NCI-H345 treated with DMSO at 0.1 percent for 48 hours (cell line): ENCODE measurements at regions not wholly inside any gene's neighbourhood (a gene's known extent, or its start where the extent isn't known, plus 50 kb on each side); places are given as distances from the start of the nearest gene placed in this dataset.
"Not testable (repeated sequence)": the region's sequence is repeated elsewhere in the genome, so short reads cannot be mapped to it uniquely, and the experiment has no call there.

Experiments used
- DNase-seq: peaks from one replicate; lab custom pipeline; 2025; ENCODE audit not compliant: unreplicated experiment; lab: John Stamatoyannopoulos, UW

- no peak for DNase-seq
Observed at GRCh38 chr11:122604621-122605020, 50.9 kb upstream of the UBASH3B start.

DNA sequence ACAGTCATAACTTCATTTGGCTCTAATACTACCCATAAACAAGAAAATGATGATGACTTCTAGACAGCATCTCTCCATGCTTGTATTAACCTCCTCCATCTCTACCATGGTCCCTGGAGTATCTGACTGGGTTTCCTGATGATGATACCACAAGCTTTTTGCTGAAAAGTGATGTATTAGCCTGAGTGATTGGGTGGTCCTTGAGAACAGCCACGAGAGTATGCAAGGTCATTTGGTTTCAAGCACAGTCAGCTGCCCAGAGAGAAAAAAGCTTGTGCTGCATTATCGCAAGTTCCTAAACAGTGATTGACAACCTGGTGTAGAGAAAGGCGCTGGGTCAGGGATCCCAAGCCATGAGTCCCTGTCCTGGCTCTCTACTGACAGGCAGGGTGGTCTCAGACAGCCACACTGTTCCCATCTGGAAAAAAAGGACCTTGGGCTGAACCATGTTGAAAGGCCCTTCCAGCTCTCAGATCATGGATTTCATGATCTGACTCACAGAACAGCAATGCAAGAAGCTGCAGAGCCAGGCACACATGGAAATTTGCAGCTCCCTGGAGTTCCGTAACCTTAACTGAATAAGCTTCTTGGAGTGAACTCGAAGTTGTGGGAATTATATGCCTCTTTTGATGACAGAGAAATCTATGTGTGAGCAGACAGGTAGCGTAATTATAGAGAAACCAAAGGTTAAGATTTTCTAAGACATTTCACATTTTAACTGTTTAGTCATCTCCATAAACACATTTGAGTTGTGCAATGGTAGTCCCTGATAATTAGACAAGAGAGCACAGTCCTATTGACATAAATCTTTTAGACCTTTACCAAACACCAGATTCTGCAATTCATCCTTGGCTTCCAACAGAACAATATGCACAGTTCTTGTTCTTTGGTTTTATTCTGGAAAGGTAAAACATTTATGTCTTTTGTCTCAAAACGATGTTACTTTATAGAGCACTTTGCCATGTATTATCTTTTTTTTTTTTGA, 54.1 kb upstream of the UBASH3B start:
- no peak for DNase-seq

GRCh38 chr11:122600290-122600689, 55.2 kb upstream of the UBASH3B start:
- no peak for DNase-seq

GRCh38 chr11:122599434-122599833, 56.1 kb upstream of the UBASH3B start:
- DNase-seq: no peak

DNA sequence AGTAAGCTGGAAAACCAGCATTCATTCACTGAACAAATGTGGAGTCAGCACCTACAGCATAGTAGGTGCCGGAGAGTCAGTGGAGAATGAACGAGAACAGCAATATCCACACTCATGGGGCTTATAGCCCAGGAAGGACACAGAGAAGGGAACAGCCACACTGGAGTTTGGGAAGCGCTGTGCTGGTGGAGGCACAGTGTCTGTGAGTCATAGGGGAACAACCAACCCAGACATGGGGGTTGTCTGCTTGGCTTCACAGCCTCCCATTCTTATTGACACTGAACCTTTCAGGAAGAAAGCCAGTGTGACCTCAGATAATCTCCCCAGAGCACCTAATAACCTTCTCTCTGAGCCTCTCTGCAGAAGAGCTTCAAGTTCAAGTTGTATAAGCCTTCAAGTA, 56.6 kb upstream of the UBASH3B start:
- no peak for DNase-seq

GRCh38 chr11:122597511-122597910, 58.0 kb upstream of the UBASH3B start:
- DNase-seq: no peak

DNA sequence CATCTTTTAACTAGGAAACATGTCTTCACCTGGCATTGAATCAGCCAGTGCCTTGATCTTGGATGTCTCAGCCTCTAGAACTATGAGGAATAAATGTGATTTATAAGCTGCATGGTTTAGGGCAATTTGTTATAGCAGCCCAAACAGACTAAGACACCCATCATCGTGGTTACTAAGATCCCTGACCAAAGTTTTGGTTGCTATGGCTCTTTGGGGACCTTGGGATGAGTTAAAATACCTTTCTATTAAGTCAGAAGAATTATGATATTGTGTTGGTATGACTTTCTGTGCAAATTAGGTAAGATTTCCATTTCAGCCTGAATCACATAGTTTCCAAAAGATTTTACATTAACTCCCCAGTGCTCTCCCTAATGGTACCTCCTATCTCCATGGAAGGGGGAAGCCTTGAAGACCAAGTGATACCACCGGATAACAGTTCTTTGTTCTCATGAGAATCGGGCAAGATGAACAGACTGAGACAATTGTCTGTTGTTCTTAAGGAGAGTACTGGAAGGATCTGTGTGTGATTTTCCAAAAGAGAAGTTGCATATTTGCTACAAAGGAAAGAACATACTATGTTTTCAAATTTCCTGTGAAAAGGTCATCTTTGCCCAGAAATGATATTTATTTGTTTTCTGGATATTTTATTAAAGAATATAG, 60.4 kb upstream of the UBASH3B start:
- no peak for DNase-seq

DNA sequence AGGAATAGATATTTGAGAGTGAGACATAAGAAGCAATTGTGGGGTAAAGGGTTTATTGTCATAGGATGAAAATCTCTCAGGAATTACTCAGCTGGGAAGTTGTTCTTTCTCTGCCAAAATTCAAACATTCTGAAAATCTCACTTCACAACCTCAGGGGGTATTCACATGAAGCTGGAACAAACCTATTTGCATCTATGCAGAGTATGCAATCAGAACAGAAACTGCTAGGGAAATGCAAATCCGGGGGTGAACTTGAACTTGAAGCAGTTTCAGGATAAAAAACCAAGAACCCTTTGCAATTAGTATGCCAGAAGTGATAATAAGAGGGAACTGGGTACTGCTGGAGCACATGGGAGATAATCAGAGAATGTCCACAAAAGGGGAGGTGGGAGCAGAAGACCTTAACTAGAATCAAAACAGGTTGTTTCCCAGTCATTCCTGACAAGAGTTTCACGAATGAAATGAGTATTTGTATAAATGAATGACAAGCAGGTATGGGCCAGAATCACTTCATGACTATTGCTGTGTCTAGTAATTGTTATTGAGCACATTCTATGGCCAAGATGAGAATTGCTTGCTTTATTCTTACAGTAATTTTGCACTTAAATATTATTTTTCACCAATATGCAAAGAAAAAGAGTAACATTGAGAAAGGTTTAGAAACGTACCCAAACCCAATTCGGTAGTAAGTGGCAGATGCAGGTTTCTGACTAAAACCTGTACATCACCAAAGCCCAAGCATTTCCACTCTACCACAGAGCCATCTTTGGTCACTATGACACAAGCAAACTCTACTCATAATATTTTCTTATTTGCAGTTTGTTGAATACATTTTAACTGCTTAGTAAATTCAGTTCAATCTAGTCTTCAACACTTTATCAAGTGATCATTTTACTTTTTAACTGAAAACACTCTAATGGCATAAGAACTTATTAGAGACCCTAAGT, 61.8 kb upstream of the UBASH3B start:
- no peak for DNase-seq

DNA sequence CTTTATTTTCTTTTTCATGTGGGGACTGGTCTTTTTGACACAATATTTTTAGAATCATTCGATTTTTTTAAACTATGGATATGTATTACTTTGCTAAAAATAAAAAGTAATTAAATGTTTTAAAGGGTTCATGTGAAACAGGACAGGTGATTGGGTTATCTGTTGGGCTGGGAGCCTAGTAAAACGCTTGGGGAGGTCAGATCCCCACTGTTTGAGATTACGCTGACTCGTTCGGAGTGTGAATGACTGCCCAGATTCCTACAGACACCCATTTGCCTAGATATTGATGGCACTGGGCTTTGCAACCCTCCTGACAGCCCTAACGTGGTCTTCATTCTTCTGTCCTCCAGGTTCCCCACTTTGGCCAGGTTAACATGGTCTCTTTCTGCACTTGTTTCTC, 62.9 kb upstream of the UBASH3B start:
- DNase-seq: no peak

- DNase-seq: no peak
Observed at GRCh38 chr11:122584670-122585069, 70.9 kb upstream of the UBASH3B start.

DNA sequence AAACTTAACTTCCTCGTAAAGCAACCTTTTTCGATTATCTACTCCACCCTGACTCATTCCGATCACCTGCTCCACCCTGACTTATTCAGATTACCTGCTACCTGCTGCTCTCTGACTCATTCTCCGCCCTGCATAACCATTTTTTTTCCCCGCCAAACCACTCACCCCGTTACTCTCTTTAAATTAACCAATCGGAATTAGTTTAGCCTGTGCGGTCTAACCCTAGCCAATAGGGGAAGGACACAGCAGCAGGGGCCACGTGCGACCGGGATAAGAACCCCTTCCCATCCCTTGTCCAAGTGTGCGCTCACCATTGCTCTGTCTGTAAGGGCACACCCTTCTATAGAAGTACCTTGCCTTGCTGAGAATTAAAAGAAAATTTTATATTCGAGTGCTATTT, 75.5 kb upstream of the UBASH3B start:
- DNase-seq: not testable (repeated sequence)

- DNase-seq: no peak
Observed at GRCh38 chr11:122578171-122578825, 77.2 kb upstream of the UBASH3B start.

GRCh38 chr11:122572592-122572991, 82.9 kb upstream of the UBASH3B start:
- DNase-seq: no peak

DNA sequence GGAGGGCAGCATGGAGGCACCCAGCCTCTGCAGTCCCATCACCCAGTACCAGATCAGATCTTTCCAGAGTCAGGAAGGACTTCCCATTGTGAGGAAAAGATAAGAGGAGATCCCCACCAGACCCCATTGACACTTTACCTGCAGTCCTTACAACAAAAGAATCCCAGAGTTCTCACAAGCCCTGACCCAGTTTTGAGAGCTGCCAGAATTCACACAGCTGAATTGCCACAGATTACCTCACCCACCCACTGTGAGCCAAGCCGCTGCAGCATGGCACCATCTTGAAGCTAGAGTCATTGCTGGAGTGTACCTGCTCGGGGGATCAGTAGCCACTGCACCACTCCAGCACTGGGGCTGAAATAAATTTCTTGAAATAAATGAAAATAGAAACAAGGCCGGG, 91.8 kb upstream of the UBASH3B start:
- no peak for DNase-seq

DNA sequence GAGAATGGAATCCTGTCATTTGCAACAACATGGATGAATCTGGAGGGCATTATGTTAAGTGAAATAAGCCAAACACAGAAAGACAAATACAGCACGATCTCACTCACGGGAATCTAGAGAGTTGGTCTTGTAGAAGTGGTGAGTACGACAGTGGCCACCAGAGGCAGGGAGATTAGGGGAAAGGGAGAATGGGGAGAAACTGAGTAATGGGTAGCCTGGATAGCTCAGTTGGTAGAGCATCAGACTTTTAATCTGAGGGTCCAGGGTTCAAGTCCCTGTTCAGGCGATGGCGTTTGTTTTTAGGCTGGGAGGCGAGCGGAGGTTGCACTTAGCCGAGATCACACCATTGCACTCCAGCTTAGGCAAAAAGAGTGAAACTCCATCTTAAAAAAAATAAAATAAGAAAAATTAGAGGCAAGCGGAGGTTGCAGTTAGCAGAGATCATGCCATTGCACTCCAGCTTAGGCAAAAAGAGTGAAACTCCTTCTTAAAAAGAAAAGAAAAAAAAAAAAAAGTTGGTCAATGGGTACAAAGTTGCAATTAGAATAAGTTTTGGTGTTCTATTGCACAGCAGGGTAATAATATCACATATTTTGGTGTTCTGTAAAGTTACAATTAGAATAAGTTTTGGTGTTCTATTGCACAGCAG, 95.7 kb upstream of the UBASH3B start:
- DNase-seq: no peak

- DNase-seq: not testable (repeated sequence)
Observed at GRCh38 chr11:122559218-122559617, 96.3 kb upstream of the UBASH3B start.

DNA sequence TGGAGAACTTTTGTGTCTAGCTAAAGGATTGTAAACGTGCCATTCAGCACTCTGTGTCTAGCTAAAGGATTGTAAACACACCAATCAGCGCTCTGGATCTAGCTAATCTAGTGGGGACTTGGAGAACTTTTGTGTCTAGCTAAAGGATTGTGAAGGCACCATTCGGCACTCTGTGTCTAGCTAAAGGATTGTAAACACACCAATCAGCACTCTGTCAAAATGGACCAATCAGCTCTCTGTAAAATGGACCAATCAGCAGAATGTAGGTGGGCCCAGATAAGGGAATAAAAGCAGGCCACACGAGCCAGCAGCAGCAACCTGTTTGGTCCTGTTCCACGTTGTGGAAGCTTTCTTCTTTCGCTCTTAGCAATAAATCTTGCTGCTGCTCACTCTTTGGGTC, 98.4 kb upstream of the UBASH3B start:
- not testable (repeated sequence) for DNase-seq

DNA sequence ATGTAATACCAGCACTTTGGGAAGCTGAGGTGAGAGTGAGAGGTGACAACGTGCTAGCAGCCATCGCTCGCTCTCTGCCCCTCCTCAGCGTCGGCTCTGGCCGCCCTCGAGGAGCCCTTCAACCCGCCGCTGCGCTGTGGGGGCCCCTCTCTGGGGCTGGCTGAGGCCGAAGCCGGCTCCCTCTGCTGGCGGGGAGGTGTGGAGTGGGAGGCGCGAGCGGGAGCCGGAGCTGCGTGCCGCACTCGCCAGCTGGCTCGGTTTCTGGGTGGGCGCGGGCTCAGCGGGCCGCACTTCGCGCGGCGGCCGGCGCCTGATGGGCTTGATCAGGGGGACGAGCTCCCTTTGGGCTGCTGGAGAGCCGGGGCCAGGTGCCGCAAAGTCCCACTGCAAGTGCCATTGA, 98.9 kb upstream of the UBASH3B start:
- DNase-seq: peak; percentile 17

DNA sequence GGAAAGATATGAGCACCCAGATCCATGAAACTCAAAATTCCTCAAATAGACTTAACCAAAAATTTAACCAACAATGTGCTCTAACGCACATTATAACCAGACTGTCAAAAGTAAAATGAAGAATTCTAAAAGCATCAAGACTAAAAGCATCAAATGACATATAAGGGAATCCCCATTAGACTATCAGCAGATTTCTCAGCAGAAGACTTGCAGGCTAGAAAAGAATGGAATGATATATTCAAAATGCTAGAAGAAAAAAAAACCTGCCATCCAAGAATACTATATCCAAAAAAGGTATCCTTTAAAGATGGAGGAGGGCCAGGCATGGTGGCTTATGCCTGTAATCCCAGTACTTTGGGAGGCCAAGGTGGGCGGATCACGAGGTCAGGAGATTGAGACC, 117.5 kb upstream of the UBASH3B start:
- DNase-seq: no peak

DNA sequence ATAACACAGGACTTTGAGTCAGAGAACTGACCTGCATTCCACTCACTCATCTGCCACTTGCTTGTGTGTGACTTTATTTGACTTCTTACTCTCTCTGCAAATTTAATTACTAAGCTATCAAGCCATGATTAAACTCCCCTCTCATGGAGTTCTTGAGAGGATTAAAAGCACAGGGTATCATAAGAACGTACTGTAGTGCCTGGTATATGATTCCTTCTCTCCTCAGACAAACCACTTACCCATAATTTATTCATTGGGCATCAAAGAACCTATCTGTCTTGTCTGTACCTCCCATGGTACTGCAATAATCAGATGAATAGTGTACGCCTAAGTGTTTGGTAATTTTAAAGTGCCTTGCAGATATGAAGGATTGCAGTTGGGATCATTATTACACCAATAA, 130.6 kb upstream of the UBASH3B start:
- no peak for DNase-seq
